Activated CD4-positive, alpha-beta T cell treated with anti-CD3 and anti-CD28 coated beads for 36 hours (primary cell): ENCODE measurements at regions not wholly inside any gene's neighbourhood (a gene's known extent, or its start where the extent isn't known, plus 50 kb on each side); places are given as distances from the start of the nearest gene placed in this dataset.

Source experiments
- ATAC-seq: fragments of 200-7000 bp; cut with Tn5 transposase; one replicate; pipeline ENCODE4 v1.10.0; 2021; ENCODE audit warnings: mild to moderate bottlenecking, moderate library complexity
- CTCF ChIA-PET: fragments of 350-600 bp; sonication (Branson Sonifier 250); formaldehyde crosslinking; loops from one replicate; lab custom pipeline; 2021; ENCODE audit warnings: antibody characterized with exemption; lab: Charles Lee
- POLR2A ChIA-PET: fragments of 350-600 bp; sonication (Branson Sonifier 250); formaldehyde crosslinking; loops from one replicate; lab custom pipeline; 2021; ENCODE audit warnings: antibody characterized with exemption, inconsistent platforms; lab: Charles Lee
- DNase-seq: peaks from one replicate; pipeline ENCODE4 v3.0.0-alpha.2; 2020
- H3K27ac Mint-ChIP-seq: one replicate; pipeline ENCODE4 v1.8.0; 2021; ENCODE audit warnings: mixed read lengths
- H3K27me3 Mint-ChIP-seq: one replicate; pipeline ENCODE4 v1.8.0; 2021; ENCODE audit warnings: mixed read lengths
- H3K36me3 Mint-ChIP-seq: one replicate; pipeline ENCODE4 v1.8.0; 2021; ENCODE audit warnings: low read depth, mixed read lengths
- H3K4me1 Mint-ChIP-seq: one replicate; pipeline ENCODE4 v1.8.0; 2021; ENCODE audit warnings: mixed read lengths
- H3K4me3 Mint-ChIP-seq: one replicate; pipeline ENCODE4 v1.8.0; 2021; ENCODE audit warnings: mild to moderate bottlenecking, moderate library complexity, mixed read lengths
- H3K9me3 Mint-ChIP-seq: one replicate; pipeline ENCODE4 v1.8.0; 2021; ENCODE audit warnings: low read depth, mixed read lengths
- intact Hi-C, 2 experiments: fragments of 100-400 bp; cut with DNase I in 1 of 2; cut with micrococcal nuclease in 1 of 2; formaldehyde crosslinking; loops; one replicate each; pipeline versions ENCODE4 v1.14.2 to v1.15.1; 2022 to 2024; cut with DNase I, micrococcal nuclease

DNA sequence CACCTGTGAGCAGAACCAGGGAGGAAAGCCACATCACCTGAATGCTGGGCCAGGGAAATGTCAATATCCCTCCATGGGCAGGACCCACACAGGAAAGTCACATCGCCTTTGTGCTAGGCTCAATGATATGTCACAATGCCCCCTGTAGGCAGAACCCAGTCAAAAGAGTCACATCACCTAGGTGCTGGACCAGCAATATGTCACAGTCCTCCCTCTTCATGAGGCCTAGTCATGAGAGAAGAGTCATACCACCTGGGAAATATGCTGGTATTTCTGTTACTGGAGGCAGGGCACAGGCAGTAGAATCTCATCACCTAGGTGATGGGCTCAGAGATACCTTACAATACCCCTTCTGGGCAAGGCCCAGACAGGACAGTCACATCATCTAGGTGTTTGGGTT lies 1843.4 kb downstream of the TP53TG3F start:
- H3K36me3 Mint-ChIP-seq: no peaks in the 10 kb centered on the region
- ATAC-seq (no peak), DNase-seq (no peak)
- no peak overlapping the region for H3K4me3 Mint-ChIP-seq
- H3K27me3 Mint-ChIP-seq: no peaks in the 10 kb centered on the region
- ChIA-PET CTCF (no interaction called here), POLR2A (no interaction called here)
- H3K27ac Mint-ChIP-seq: no peak overlapping the region
- H3K9me3 Mint-ChIP-seq: peaks cover 19% of the 10 kb centered on the region
- no peaks in the 10 kb centered on the region for H3K4me1 Mint-ChIP-seq
- intact Hi-C loops: no loop called here

DNA sequence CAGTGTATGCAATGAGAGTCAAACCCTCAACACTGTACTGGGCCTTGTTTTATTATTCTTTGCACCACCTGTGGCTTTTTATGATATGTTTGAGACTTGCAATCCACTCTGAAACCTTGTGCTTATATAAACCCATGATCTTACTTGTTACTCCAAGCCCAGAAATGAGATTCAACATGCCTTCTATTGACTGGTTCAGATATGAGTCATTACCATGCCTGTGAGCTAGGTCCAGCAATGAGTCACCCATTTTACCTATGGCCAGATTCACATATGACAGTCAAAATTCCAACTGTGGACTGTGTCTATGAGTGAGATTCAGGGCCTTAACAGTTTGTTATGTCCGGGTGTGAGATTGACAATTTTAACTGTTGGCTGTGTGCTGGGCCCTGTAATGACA lies 1846.1 kb downstream of the TP53TG3F start:
- H3K27me3 Mint-ChIP-seq: no peaks in the 10 kb centered on the region
- H3K9me3 Mint-ChIP-seq: peaks cover 20% of the 10 kb centered on the region
- H3K4me1 Mint-ChIP-seq: no peaks in the 10 kb centered on the region
- ATAC-seq: no peak
- no peaks in the 10 kb centered on the region for H3K36me3 Mint-ChIP-seq
- no peak overlapping the region for H3K4me3 Mint-ChIP-seq
- DNase-seq: no peak
- ChIA-PET CTCF (no interaction called here), POLR2A (no interaction called here)
- H3K27ac Mint-ChIP-seq: no peak overlapping the region
- intact Hi-C loops: no loop called here

DNA sequence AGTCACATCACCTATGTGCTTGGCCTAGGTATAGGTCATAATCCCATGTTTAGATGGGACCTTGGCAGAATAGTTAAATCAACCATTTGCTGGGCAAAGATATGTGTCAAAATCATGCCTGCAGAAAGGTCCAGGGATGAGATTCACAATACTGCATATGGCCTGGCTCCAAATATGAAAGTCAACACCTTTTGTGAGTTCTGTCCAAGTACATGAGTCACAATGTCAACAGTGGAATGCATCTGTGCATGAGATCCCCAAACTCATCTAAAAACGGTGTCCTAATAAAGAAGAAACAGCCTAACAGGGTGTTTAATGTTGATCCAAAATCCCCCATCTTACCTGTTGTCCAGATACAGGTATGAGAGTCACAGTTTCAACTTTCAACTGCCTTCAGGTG lies 1847.5 kb downstream of the TP53TG3F start:
- H3K27ac Mint-ChIP-seq: no peak overlapping the region
- intact Hi-C loops: no loop called here
- no peaks in the 10 kb centered on the region for H3K4me1 Mint-ChIP-seq
- H3K9me3 Mint-ChIP-seq: peaks cover 19% of the 10 kb centered on the region
- ATAC-seq (no peak), DNase-seq (no peak)
- ChIA-PET CTCF (no interaction called here), POLR2A (no interaction called here)
- no peak overlapping the region for H3K4me3 Mint-ChIP-seq
- H3K27me3 Mint-ChIP-seq: no peaks in the 10 kb centered on the region
- no peaks in the 10 kb centered on the region for H3K36me3 Mint-ChIP-seq

DNA sequence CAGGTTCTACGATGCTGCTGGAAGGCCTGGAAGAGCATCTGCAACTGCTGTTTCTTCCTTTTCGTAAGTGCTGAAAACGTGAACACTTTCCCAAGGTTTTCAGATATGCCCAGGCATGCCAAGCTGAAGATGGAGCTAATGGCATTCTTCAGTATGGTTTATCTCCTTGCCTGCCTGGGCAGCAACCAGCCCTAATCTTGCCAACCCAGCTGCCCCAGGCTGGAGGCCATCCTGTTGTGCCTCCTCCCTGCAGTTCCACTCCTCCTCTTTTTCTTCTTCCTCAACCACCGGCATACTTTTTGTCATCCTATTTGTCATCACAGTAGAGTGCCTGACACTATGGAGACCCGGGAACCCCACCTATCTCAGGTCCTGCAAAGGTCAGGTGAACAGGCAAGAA lies 1849.3 kb downstream of the TP53TG3F start:
- Mint-ChIP-seq H3K4me1 (no peaks in the 10 kb centered on the region), H3K27ac (no peak overlapping the region), H3K4me3 (no peak overlapping the region), H3K36me3 (no peaks in the 10 kb centered on the region), H3K9me3 (peaks cover 20% of the 10 kb centered on the region), H3K27me3 (no peaks in the 10 kb centered on the region)
- POLR2A ChIA-PET: no interaction called here
- DNase-seq: no peak
- CTCF ChIA-PET: no interaction called here
- no peak for ATAC-seq
- intact Hi-C loops: no loop called here

DNA sequence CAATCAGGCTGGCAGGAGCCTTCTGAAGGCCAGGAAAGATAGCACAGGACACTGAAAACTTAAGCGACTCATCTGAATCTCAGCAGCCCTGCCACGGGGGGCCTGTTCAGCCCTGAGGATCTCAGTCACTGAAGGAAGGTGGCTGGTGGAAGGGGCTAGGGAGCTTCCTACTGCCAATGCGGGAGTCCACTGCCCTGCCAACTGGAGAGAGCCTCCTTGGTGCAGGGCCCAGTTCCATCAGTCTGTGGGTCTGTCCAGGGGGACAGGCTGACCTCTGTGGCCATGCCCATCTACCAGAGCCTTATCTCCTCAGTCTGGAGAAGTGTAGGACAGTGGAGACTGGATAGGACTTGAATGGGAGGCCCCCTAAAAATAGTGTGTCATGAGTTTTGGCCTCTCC lies 1851.6 kb downstream of the TP53TG3F start:
- H3K27ac Mint-ChIP-seq: no peak overlapping the region
- no peaks in the 10 kb centered on the region for H3K27me3 Mint-ChIP-seq
- ATAC-seq: no peak
- DNase-seq: no peak
- intact Hi-C loops: no loop called here
- peaks cover 27% of the 10 kb centered on the region for H3K9me3 Mint-ChIP-seq
- ChIA-PET POLR2A (no interaction called here), CTCF (no interaction called here)
- peaks cover 2% of the 10 kb centered on the region for H3K36me3 Mint-ChIP-seq
- H3K4me1 Mint-ChIP-seq: no peaks in the 10 kb centered on the region
- no peak overlapping the region for H3K4me3 Mint-ChIP-seq

DNA sequence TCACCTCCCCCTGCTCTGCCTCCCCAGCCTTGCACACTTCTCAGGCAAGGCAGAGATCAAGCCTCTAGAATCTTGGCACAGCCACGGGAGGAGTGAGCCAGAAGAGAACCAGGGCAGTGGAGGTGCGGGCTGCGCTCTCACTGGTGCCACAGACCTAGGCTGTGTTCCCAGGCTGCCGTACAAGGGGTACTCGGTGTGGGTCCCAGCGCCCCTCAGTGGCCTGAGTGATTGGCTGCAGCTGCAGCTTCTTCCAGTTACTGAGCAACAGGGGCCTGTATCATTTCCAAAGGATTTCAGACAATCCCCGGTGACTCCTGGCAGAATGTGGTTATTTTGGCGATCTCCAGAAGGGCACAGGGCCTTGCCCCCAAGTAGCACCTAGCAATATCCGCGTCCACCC lies 1852.1 kb downstream of the TP53TG3F start:
- H3K9me3 Mint-ChIP-seq: peaks cover 25% of the 10 kb centered on the region
- H3K4me3 Mint-ChIP-seq: no peak overlapping the region
- no peak overlapping the region for H3K27ac Mint-ChIP-seq
- ATAC-seq (no peak), DNase-seq (no peak)
- intact Hi-C loops: no loop called here
- H3K36me3 Mint-ChIP-seq: peaks cover 2% of the 10 kb centered on the region
- POLR2A ChIA-PET: no interaction called here
- CTCF ChIA-PET: no interaction called here
- no peaks in the 10 kb centered on the region for H3K4me1 Mint-ChIP-seq
- H3K27me3 Mint-ChIP-seq: no peaks in the 10 kb centered on the region

DNA sequence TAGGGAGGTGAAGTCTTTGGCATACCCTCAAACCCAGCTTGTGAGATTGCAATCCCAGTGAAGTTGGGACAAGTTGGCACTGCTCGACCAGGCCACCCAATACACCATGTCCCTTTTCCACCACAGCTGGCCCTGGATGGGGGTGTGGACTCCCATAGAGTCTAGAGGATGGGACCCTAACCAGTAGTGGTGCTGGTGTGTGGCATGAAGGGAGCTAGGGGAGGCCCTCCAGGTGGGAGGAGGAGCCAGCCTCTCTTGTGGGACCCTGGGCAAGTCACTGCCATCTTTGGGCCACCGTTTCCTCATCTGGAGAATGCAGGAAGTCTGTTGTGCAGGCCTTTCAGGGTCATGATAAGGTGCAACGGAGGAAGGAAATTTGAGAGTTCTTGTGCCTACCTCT lies 1854.9 kb downstream of the TP53TG3F start:
- intact Hi-C loops: no loop called here
- H3K4me3 Mint-ChIP-seq: no peak overlapping the region
- H3K36me3 Mint-ChIP-seq: peaks cover 2% of the 10 kb centered on the region
- ATAC-seq (no peak), DNase-seq (no peak)
- H3K27me3 Mint-ChIP-seq: no peaks in the 10 kb centered on the region
- H3K4me1 Mint-ChIP-seq: no peaks in the 10 kb centered on the region
- H3K9me3 Mint-ChIP-seq: peaks cover 23% of the 10 kb centered on the region
- ChIA-PET POLR2A (no interaction called here), CTCF (no interaction called here)
- H3K27ac Mint-ChIP-seq: no peak overlapping the region

DNA sequence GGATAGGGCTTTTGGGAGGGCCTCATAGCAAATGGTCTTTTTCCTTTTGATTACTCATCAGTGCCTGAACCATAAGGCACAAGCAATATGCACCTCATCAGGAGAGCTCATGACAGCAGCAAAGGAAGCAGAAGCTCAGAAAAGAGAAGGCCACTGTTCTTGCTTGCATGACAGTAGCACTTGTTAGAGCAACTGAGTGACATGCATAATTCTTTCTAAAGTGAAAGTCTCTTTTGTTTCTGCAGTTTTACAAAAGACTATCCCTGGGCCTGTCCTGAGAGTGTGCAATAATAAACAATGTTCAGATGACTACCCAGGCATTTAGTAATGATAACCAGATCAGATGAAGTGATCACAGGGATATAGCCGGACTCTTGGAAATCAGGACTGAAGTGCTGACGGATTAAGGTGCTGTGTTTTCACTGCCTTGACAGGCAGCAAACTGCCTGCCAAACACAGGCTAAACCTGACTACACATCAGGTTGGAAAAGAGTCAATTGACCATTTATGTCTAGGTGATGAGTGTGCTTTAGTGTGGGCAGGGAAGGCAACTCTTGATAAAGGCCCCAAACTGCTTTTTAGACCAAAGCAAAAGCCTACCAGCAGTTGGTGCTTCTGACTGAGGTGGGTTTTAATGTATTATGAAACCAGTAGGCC lies 1860.3 kb downstream of the TP53TG3F start:
- intact Hi-C loops: no loop called here
- peaks cover 23% of the 10 kb centered on the region for H3K9me3 Mint-ChIP-seq
- no peak overlapping the region for H3K27ac Mint-ChIP-seq
- H3K4me3 Mint-ChIP-seq: no peak overlapping the region
- ChIA-PET CTCF (no interaction called here), POLR2A (no interaction called here)
- ATAC-seq (no peak), DNase-seq (no peak)
- no peaks in the 10 kb centered on the region for H3K4me1 Mint-ChIP-seq
- H3K36me3 Mint-ChIP-seq: peaks cover 2% of the 10 kb centered on the region
- no peaks in the 10 kb centered on the region for H3K27me3 Mint-ChIP-seq

DNA sequence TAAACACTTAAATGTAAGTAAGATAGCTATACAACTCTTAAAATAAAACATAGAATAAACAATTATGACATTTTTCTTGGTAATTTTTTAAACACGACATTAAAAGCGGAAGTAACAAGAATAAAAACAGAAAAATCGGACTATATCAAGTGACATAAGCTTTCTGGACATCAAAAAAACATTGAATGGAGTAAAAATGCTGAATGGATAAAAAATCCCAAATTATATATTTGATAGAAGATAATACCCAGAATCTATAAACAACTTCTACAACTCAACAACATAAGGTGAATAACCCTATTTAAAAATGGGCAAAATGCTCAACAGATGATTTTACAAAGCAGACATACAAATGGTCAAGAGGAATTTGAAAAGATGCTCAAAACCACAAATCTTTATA lies 1866.5 kb downstream of the TP53TG3F start:
- Mint-ChIP-seq H3K27ac (no peak overlapping the region), H3K4me3 (no peak overlapping the region), H3K9me3 (peaks cover 22% of the 10 kb centered on the region), H3K36me3 (peaks cover 1% of the 10 kb centered on the region), H3K4me1 (no peaks in the 10 kb centered on the region), H3K27me3 (no peaks in the 10 kb centered on the region)
- no peak for ATAC-seq
- ChIA-PET POLR2A (no interaction called here), CTCF (no interaction called here)
- intact Hi-C loops: no loop called here
- DNase-seq: no peak

DNA sequence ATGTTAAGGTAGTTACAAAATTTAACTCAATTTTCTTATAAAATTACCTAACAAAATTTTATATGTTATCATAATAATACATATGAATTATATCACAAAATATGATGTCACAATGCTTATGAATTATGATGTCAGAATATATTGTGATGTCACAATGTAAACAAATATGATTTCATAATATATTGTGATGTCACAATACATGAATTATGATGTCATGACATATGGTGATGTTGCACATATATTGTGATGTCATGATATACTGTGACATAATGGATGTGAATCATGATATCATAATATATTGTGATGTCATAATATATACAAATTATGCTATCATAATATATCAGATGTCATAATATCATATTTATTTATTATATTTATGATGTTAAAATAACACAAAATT lies 1879.9 kb downstream of the TP53TG3F start:
- H3K9me3 Mint-ChIP-seq: peaks cover 35% of the 10 kb centered on the region
- ChIA-PET POLR2A (no interaction called here), CTCF (no interaction called here)
- H3K27me3 Mint-ChIP-seq: no peaks in the 10 kb centered on the region
- no peaks in the 10 kb centered on the region for H3K4me1 Mint-ChIP-seq
- H3K36me3 Mint-ChIP-seq: no peaks in the 10 kb centered on the region
- H3K27ac Mint-ChIP-seq: no peak overlapping the region
- ATAC-seq (no peak), DNase-seq (no peak)
- intact Hi-C loops: no loop called here
- no peak overlapping the region for H3K4me3 Mint-ChIP-seq

DNA sequence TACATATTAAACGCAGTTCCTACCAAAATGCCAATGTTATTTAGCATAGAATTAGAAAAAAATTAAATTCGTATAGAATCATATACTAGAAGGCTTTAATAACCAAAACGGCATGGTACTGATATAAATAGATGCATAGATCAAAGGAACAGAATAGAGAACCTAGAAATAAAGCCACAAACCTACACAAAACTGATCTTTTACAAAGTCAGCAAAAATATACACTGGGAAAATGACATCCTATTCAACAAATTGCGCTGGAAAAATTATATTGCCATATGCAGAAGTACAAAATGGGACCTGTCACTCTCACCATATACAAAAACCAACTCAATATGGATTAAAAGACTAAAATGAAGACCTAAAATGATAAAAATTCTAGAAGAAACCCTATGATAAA lies 1882.6 kb downstream of the TP53TG3F start:
- no peak for ATAC-seq

DNA sequence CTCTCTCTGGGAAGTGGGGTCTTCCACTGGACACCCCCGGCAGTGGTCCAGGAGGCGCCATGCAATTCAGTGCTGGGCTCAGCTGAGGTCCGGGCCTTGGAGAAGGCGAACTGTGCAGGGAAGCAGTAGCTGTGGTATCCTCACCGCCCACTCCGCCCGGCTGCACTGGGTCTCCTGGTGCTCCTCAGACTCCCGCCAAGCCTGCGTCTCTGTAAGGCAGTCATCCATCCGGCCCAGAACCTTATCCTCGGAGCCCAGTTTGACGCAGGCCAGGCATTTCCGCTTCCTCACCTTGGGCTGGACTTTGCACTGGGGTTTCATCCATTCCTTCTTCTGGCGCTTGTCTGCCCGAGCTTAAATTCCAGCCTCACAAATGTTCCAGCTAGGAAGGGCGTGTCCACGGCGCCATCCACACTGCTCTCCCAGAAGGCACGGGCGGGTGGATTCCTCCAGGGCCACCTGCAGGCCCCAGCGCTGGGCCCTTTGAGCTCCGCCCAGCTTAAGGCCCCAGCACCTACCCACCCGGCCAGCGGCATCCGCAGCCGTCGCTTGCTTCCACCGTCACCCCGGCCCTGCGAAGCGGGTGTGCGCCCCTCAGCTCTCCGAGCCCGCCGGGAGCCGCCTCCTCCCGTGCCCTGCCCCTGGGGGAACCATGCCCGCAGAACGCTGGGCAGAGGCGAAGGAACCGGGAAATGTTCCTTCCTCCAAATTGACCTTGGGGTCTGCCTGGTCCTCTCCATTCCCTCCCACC lies 1884.8 kb downstream of the TP53TG3F start:
- ChIA-PET CTCF (no interaction called here), POLR2A (no interaction called here)
- Mint-ChIP-seq H3K4me3 (no peak overlapping the region), H3K27ac (no peak overlapping the region), H3K27me3 (no peaks in the 10 kb centered on the region), H3K36me3 (no peaks in the 10 kb centered on the region), H3K4me1 (no peaks in the 10 kb centered on the region), H3K9me3 (peaks cover 28% of the 10 kb centered on the region)
- ATAC-seq (no peak), DNase-seq (no peak)
- intact Hi-C loops: no loop called here

More for the DNA sequence above, 1882.6 kb downstream of the TP53TG3F start:
- intact Hi-C loops: no loop called here
- no peak for DNase-seq
- Mint-ChIP-seq H3K27me3 (no peaks in the 10 kb centered on the region), H3K36me3 (no peaks in the 10 kb centered on the region), H3K4me1 (no peaks in the 10 kb centered on the region), H3K4me3 (no peak overlapping the region), H3K27ac (no peak overlapping the region), H3K9me3 (peaks cover 34% of the 10 kb centered on the region)
- ChIA-PET POLR2A (no interaction called here), CTCF (no interaction called here)
